OCI-LY7 (cell line): ENCODE measurements at regions not wholly inside any gene's neighbourhood (a gene's known extent, or its start where the extent isn't known, plus 50 kb on each side); places are given as distances from the start of the nearest gene placed in this dataset.

Experiments used
- BruUV-seq: library from RNA; stranded (reverse); fragments of 400-500 nt; replicated peaks from 2 replicates; lab custom pipeline; 2021; lab: Mats Ljungman, UMichigan
- CTCF ChIA-PET: fragments of 300-600 bp; sonication (Branson Sonifier 250); formaldehyde crosslinking; loops from one replicate; lab custom pipeline; 2022; ENCODE audit warnings: antibody characterized with exemption; ENCODE audit not compliant: unreplicated experiment; lab: Charles Lee
- POLR2A ChIA-PET: fragments of 300-600 bp; sonication (Branson Sonifier 250); formaldehyde crosslinking; loops from one replicate; lab custom pipeline; 2022; ENCODE audit warnings: antibody characterized with exemption; lab: Charles Lee
- DNase-seq: peaks from one replicate; pipeline ENCODE4 v3.0.0-alpha.2; 2015; ENCODE audit warnings: low spot score
- H2AFZ ChIP-seq: fragments of 200-600 bp; sonication (generic), shearing (Covaris generic); 2 replicates; pipeline ENCODE4 v1.6.1; 2014; ENCODE audit warnings: mild to moderate bottlenecking, antibody characterized with exemption, low read length, moderate library complexity
- H3K27ac ChIP-seq: fragments of 200-600 bp; sonication (generic); 2 replicates; pipeline ENCODE4 v1.5.1; 2014; ENCODE audit warnings: mixed run types, low read depth, mild to moderate bottlenecking, moderate library complexity, low read length, inconsistent platforms; ENCODE audit not compliant: poor library complexity, severe bottlenecking
- H3K36me3 ChIP-seq: fragments of 200-600 bp; sonication (generic); 2 replicates; pipeline ENCODE4 v1.6.1; 2014; ENCODE audit warnings: mild to moderate bottlenecking, antibody characterized with exemption, low read length, moderate library complexity, mixed read lengths; ENCODE audit not compliant: insufficient read depth
- H3K4me1 ChIP-seq: fragments of 200-600 bp; sonication (generic); 2 replicates; pipeline ENCODE4 v1.5.1; 2014; ENCODE audit warnings: mild to moderate bottlenecking, low read length; ENCODE audit not compliant: insufficient read depth, poor library complexity, severe bottlenecking
- H3K4me2 ChIP-seq: fragments of 200-600 bp; sonication (generic); 2 replicates; pipeline ENCODE4 v1.6.1; 2014; ENCODE audit warnings: mild to moderate bottlenecking, low read length
- H3K4me3 ChIP-seq: fragments of 200-600 bp; sonication (generic); 2 replicates; pipeline ENCODE4 v1.5.1; 2014; ENCODE audit warnings: mild to moderate bottlenecking, low read depth, low read length; ENCODE audit not compliant: poor library complexity, severe bottlenecking
- H3K79me2 ChIP-seq: fragments of 200-600 bp; sonication (generic); 2 replicates; pipeline ENCODE4 v1.6.1; 2016; ENCODE audit warnings: low read depth, mild to moderate bottlenecking, low read length, moderate library complexity, mixed read lengths; ENCODE audit not compliant: insufficient read depth
- H3K9me2 ChIP-seq: fragments of 200-600 bp; sonication (generic); 2 replicates; pipeline ENCODE4 v1.6.1; 2016; ENCODE audit warnings: mild to moderate bottlenecking, low read length, mixed read lengths; ENCODE audit not compliant: insufficient read depth
- H3K9me3 ChIP-seq: fragments of 200-600 bp; sonication (generic); 2 replicates; pipeline ENCODE4 v1.6.1; 2014; ENCODE audit warnings: mild to moderate bottlenecking, mixed run types, low read length, mixed read lengths
- H4K20me1 ChIP-seq: fragments of 200-600 bp; sonication (generic); 2 replicates; pipeline ENCODE4 v1.6.1; 2014; ENCODE audit warnings: mild to moderate bottlenecking, antibody characterized with exemption, low read length, moderate library complexity, mixed read lengths; ENCODE audit not compliant: insufficient read depth
- CTCF ChIP-seq: fragments of 200-600 bp; sonication (generic); conservative IDR thresholded peaks from 2 replicates; pipeline ENCODE4 v1.5.1; 2014; ENCODE audit warnings: mild to moderate bottlenecking, antibody characterized with exemption, low read length, moderate library complexity, mixed read lengths
- EZH2phosphoT487 ChIP-seq: fragments of 200-600 bp; sonication (generic); IDR thresholded peaks from 2 replicates; pipeline ENCODE4 v1.6.1; 2018; ENCODE audit warnings: low read depth, borderline replicate concordance, mild to moderate bottlenecking, mixed run types, antibody characterized with exemption, low read length, moderate library complexity, mixed read lengths
- intact Hi-C: fragments of 100-400 bp; cut with micrococcal nuclease; formaldehyde crosslinking; loops from one replicate; pipeline ENCODE4 v1.10.0; 2022; ENCODE audit not compliant: unreplicated experiment

GRCh38 chr5:58156361-58156760 lies 303.5 kb downstream of the PLK2 start:
- peaks cover 25% of the 10 kb centered on the region for H3K4me1 ChIP-seq
- H3K9me2 ChIP-seq: no peaks in the 10 kb centered on the region
- TF ChIP-seq EZH2phosphoT487 (no peak), CTCF (no peak)
- H3K9me3 ChIP-seq: no peaks in the 10 kb centered on the region
- DNase-seq: no peak
- H3K36me3 ChIP-seq: no peaks in the 10 kb centered on the region
- POLR2A ChIA-PET: interaction anchor here (0.6 to 1.1 kb wide), 2 partner anchors 26 to 343 kb away, joined by 3 to 4 read pairs; no protein-coding TSS in a partner anchor
- CTCF ChIA-PET: no interaction called here
- no peaks in the 10 kb centered on the region for H3K79me2 ChIP-seq
- BruUV-seq: no TSS peak
- H4K20me1 ChIP-seq: no peaks in the 10 kb centered on the region
- peak overlapping the region; percentile 9 for H3K27ac ChIP-seq
- H3K4me2 ChIP-seq: peak overlapping the region; percentile 59
- H3K4me3 ChIP-seq: no peak overlapping the region
- intact Hi-C loops: no loop called here
- no peak overlapping the region for H2AFZ ChIP-seq

GRCh38 chr5:58153255-58153654 lies 306.6 kb downstream of the PLK2 start:
- no peaks in the 10 kb centered on the region for H3K79me2 ChIP-seq
- H3K27ac ChIP-seq: no peak overlapping the region
- no peak overlapping the region for H3K4me2 ChIP-seq
- POLR2A ChIA-PET: interaction anchor here (0.6 kb wide), 1 partner anchor 10 kb away, joined by 4 read pairs; no protein-coding TSS in a partner anchor
- CTCF ChIA-PET: no interaction called here
- TF ChIP-seq CTCF (no peak), EZH2phosphoT487 (no peak)
- no peaks in the 10 kb centered on the region for H3K9me3 ChIP-seq
- no TSS peak for BruUV-seq
- H3K36me3 ChIP-seq: no peaks in the 10 kb centered on the region
- no peak for DNase-seq
- H4K20me1 ChIP-seq: no peaks in the 10 kb centered on the region
- H2AFZ ChIP-seq: no peak overlapping the region
- intact Hi-C loops: no loop called here
- no peaks in the 10 kb centered on the region for H3K9me2 ChIP-seq
- no peak overlapping the region for H3K4me3 ChIP-seq
- peaks cover 25% of the 10 kb centered on the region for H3K4me1 ChIP-seq

GRCh38 chr5:58151414-58151813 lies 308.5 kb downstream of the PLK2 start:
- Histone ChIP-seq H3K4me1 (peaks cover 9% of the 10 kb centered on the region), H3K9me3 (no peaks in the 10 kb centered on the region), H4K20me1 (no peaks in the 10 kb centered on the region), H3K9me2 (no peaks in the 10 kb centered on the region), H3K27ac (no peak overlapping the region), H3K36me3 (no peaks in the 10 kb centered on the region), H3K4me3 (no peak overlapping the region), H2AFZ (no peak overlapping the region), H3K79me2 (no peaks in the 10 kb centered on the region), H3K4me2 (no peak overlapping the region)
- TF ChIP-seq CTCF (no peak), EZH2phosphoT487 (no peak)
- no TSS peak for BruUV-seq
- ChIA-PET CTCF (no interaction called here), POLR2A (no interaction called here)
- no peak for DNase-seq
- intact Hi-C loops: no loop called here
